GM06990 (cell line): ENCODE measurements at regions not wholly inside any gene's neighbourhood (a gene's known extent, or its start where the extent isn't known, plus 50 kb on each side); places are given as distances from the start of the nearest gene placed in this dataset.

Experiments
- DNase-seq: peaks from one replicate; pipeline ENCODE4 v3.0.0-alpha.2; 2011; ENCODE audit not compliant: insufficient read length; ENCODE audit errors: extremely low read depth
- H3K27me3 ChIP-seq: replicated peaks from 2 replicates; pipeline ENCODE4 v1.6.0; 2011; ENCODE audit warnings: low read length; ENCODE audit not compliant: control insufficient read depth, insufficient read depth
- H3K36me3 ChIP-seq: 2 replicates; pipeline ENCODE4 v1.5.1; 2011; ENCODE audit warnings: low read length; ENCODE audit not compliant: control insufficient read depth, insufficient read depth
- H3K4me3 ChIP-seq: replicated peaks from 2 replicates; pipeline ENCODE4 v1.5.1; 2011; ENCODE audit warnings: low read depth, mild to moderate bottlenecking, control low read depth, low read length
- CTCF ChIP-seq: IDR thresholded peaks from 2 replicates; pipeline ENCODE4 v1.5.1; 2011; ENCODE audit warnings: low read length, control low read depth, mild to moderate bottlenecking, inconsistent platforms; ENCODE audit not compliant: insufficient read depth, poor library complexity, severe bottlenecking

- Histone ChIP-seq H3K4me3 (no peak overlapping the region), H3K36me3 (no peaks in the 10 kb centered on the region), H3K27me3 (no peaks in the 10 kb centered on the region)
- no peak for DNase-seq
- TF ChIP-seq CTCF: no peak
These were observed 232.1 kb upstream of the ASIC2 start for GRCh38 chr17:33525186-33525585.

GRCh38 chr17:33526717-33527116 lies 233.6 kb upstream of the ASIC2 start:
- Histone ChIP-seq H3K27me3 (no peaks in the 10 kb centered on the region), H3K4me3 (no peak overlapping the region), H3K36me3 (no peaks in the 10 kb centered on the region)
- no peak for DNase-seq
- TF ChIP-seq CTCF: no peak

DNA sequence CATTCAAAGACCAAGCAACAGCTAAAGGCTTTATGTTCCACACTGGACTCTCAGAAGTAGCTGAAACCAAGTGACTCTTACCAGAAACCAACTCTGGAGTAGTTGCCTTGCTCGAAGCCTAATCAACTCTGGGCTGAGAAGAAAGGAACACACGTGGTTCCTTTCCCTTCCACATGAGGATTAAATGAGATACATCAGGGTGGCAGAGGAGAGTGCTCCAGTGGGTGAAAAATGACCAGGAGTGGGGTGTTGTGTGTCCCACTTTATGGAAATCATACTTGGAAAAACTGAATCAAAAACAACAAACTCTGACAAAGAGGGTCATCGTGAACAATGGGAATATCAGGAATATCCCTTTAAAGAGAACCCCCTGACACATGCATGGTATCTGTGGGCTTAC lies 234.2 kb upstream of the ASIC2 start:
- no peak overlapping the region for H3K4me3 ChIP-seq
- DNase-seq: no peak
- no peaks in the 10 kb centered on the region for H3K36me3 ChIP-seq
- no peak for TF ChIP-seq CTCF
- no peaks in the 10 kb centered on the region for H3K27me3 ChIP-seq

- no peaks in the 10 kb centered on the region for H3K36me3 ChIP-seq
- no peak for TF ChIP-seq CTCF
- no peak for DNase-seq
- no peaks in the 10 kb centered on the region for H3K27me3 ChIP-seq
- H3K4me3 ChIP-seq: no peak overlapping the region
These were observed 235.8 kb upstream of the ASIC2 start for GRCh38 chr17:33528846-33529245.

DNA sequence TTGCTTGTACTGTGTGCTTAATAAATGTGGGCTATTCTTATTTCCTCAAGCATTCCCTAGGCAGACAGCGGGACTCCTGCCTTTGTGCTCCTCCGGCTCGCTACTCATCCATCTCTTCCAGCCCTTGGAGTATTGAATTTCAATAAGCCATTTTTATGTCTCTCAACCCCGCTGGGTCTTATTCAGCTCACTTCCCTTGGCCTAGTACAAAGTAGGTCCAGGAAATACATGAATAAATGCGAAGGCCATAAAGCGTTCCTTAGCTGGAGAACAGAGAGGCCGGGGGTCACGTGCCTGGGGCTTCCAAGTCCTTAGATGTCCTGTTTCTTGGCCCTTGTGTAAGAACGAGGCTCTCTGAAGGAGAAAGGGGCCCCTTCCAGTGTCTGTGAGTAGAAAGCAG lies 236.7 kb upstream of the ASIC2 start:
- no peak for TF ChIP-seq CTCF
- Histone ChIP-seq H3K36me3 (no peaks in the 10 kb centered on the region), H3K27me3 (no peaks in the 10 kb centered on the region), H3K4me3 (no peak overlapping the region)
- no peak for DNase-seq

DNA sequence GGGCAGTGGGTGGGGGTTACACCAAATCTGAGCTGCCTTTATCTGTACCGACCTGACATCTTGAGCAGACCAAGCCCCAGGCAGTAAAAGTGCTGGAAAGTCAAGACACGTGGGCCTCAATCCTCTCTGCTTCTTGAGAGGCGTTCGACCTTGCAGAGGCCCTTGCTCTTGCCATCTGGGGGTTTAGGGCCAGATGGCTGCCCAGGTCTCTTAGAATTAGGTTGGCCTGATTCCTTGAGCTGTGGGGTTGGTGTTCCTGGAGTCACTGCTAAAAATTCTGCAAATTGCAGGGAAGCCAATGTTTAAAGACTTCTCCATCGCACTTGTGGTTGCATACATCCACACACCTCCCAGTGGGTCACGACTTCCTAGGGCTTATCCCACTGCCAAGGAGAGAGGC lies 238.2 kb upstream of the ASIC2 start:
- no peak for DNase-seq
- TF ChIP-seq CTCF: no peak
- H3K27me3 ChIP-seq: no peaks in the 10 kb centered on the region
- H3K4me3 ChIP-seq: no peak overlapping the region
- no peaks in the 10 kb centered on the region for H3K36me3 ChIP-seq
